ENCODE measurements at regions not wholly inside any gene's neighbourhood (a gene's known extent, or its start where the extent isn't known, plus 50 kb on each side); places are given as distances from the start of the nearest gene placed in this dataset.

DNA sequence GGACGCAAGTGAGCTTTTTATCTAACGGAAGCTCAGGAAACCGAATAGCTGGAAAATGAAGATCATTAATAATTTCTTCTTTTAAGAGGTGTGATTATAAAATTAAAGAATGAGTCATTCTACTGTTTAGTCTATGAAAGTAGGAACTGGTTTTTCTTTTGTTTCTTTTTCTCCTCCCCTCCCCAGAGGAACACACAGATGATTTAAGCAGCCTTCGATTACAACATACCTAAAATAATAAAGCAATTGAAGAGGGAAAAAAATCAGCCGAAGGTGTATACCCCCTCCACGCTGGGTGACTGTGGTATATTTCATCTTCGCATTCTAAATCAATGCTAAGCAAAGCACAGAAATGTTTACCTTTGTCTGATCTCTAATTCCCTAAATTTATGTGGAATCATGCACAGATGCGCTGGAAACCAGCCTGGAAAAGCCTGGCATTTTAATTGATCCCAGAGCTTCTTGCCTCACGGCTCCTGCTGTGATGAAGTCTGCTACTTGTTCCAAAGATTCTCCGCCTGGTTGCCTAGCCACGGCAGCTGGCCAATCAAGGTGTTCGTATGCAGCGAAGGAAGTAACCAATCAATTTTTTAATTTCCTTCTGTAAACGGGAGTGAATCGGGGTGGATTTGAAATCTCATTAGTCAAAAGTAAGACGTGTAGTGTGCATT, 133.9 kb downstream of the FANCF start:
- no peaks in the 10 kb centered on the region for H3K79me1 ChIP-seq (ENCODE audit: low read length)
- no peak overlapping the region for H3K23ac ChIP-seq (ENCODE audit: low read length)
- no peak overlapping the region for H2AK5ac ChIP-seq (ENCODE audit: low read length)

DNA sequence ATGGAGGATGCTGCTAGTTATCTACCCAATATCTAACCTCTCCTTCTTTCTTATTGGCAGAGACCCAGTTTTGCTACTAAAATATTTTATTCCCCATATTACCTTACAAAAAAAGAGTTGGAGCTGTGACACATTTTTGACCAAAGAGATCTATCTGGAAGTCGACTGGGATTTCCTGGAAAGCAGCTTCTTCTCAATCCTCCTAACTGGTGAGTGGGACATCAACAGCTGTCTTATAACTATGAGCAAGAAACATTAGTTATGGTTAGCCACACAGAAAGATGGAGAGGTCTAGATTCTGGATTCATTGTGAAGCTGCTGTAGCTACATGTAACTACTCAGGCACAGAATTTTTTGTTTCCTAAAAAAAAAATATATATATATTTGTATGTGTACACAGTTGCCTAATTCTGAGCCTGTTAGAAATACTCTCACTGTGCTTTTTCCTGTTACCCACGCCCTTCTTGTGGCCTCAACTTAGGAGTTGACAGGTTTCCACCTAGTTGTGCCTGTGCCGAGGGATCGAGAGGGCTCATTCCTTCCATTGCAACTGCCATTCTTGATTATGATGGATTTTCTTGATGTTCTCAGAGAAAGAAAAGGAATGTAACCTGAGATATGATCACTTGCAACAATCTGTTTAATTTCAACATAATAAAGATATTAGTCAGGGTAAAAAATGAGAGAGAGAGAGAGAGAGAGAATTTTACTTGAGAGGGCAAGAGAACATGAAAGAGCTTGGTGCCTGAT, 142.0 kb downstream of the SLC17A6 start:
- no peak overlapping the region for H2BK120ac ChIP-seq (ENCODE audit: low read depth, low read length)
- H3K4ac ChIP-seq (ENCODE audit: low read depth, low read length), result no peak overlapping the region
- no peak overlapping the region for H3K56ac ChIP-seq (ENCODE audit: low read length)
- no CpG with 5 or more reads among the region's 4 CpGs for WGBS (ENCODE audit: extremely low coverage, insufficient coverage, low lambda C conversion rate)
- no peak for DNase-seq
- H3K27me3 ChIP-seq (ENCODE audit: insufficient read depth, low read length, poor library complexity), result no peaks in the 10 kb centered on the region
- no peak overlapping the region for H2BK5ac ChIP-seq (ENCODE audit: low read length)
- no peak overlapping the region for H3K27ac ChIP-seq (ENCODE audit: low read depth, low read length)
- no peak overlapping the region for H4K8ac ChIP-seq (ENCODE audit: low read depth, low read length)
- no peak overlapping the region for H3K18ac ChIP-seq (ENCODE audit: low read length)
- H2BK15ac ChIP-seq (replicated peaks; ENCODE audit: low read depth), result no peak overlapping the region
- no peak overlapping the region for H3K9ac ChIP-seq (ENCODE audit: low read length)
- H3K23ac ChIP-seq (ENCODE audit: low read length), result no peak overlapping the region
- no peaks in the 10 kb centered on the region for H3K79me1 ChIP-seq (ENCODE audit: low read length)
- H3K79me2 ChIP-seq (ENCODE audit: control insufficient read depth, insufficient read depth, low read length), result no peaks in the 10 kb centered on the region
- no peak overlapping the region for H3K4me3 ChIP-seq (ENCODE audit: low read length)
- no peak overlapping the region for H4K5ac ChIP-seq (ENCODE audit: low read length)
- H3K4me2 ChIP-seq (ENCODE audit: low read length), result no peak overlapping the region
- no peak overlapping the region for H2AK5ac ChIP-seq (ENCODE audit: low read length)
- H3K4me1 ChIP-seq (ENCODE audit: control insufficient read depth, low read depth, low read length), result no peaks in the 10 kb centered on the region
- H3K36me3 ChIP-seq (ENCODE audit: control insufficient read depth, insufficient read depth, low read length), result no peaks in the 10 kb centered on the region

More for the DNA sequence above, 133.9 kb downstream of the FANCF start:
- Histone ChIP-seq H3K4me2 (ENCODE audit: low read length) (no peak overlapping the region), H4K8ac (ENCODE audit: low read depth, low read length) (no peak overlapping the region), H3K4ac (ENCODE audit: low read depth, low read length) (no peak overlapping the region), H3K79me2 (ENCODE audit: control insufficient read depth, insufficient read depth, low read length) (no peaks in the 10 kb centered on the region), H3K27me3 (ENCODE audit: insufficient read depth, low read length, poor library complexity) (no peaks in the 10 kb centered on the region), H3K4me3 (ENCODE audit: low read length) (no peak overlapping the region), H3K9ac (ENCODE audit: low read length) (no peak overlapping the region), H3K36me3 (ENCODE audit: control insufficient read depth, insufficient read depth, low read length) (no peaks in the 10 kb centered on the region), H3K27ac (ENCODE audit: low read depth, low read length) (no peak overlapping the region), H2BK15ac (replicated peaks; ENCODE audit: low read depth) (no peak overlapping the region), H3K56ac (ENCODE audit: low read length) (no peak overlapping the region), H2BK120ac (ENCODE audit: low read depth, low read length) (no peak overlapping the region), H2BK5ac (ENCODE audit: low read length) (no peak overlapping the region), H4K5ac (ENCODE audit: low read length) (no peak overlapping the region), H3K4me1 (ENCODE audit: control insufficient read depth, low read depth, low read length) (no peaks in the 10 kb centered on the region), H3K18ac (ENCODE audit: low read length) (no peak overlapping the region)
- DNase-seq, result peak; percentile 48
- 100% methylated on average over 2 of the region's 16 CpGs for WGBS (ENCODE audit: extremely low coverage, insufficient coverage, low lambda C conversion rate)

DNA sequence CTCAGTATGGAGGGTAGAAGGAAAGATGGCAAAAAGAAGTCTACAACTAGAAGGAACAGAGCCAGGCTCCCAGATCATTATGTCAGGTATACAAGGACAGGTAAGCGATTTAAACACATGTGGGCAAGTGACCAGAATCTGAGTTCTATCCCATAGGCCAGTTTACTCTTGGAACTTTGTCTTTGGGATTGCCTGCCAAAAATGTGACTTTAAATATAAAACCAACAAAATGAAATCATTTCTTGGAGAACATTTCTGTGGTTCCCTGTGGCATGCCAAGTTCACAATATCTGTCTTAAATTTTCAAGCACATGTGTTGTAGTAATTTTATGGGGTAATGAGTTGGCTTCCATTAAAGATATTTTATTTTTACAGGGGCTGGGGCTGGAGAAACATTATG, 141.0 kb downstream of the SLC17A6 start:
- Histone ChIP-seq H3K79me2 (ENCODE audit: control insufficient read depth, insufficient read depth, low read length) (no peaks in the 10 kb centered on the region), H3K23ac (ENCODE audit: low read length) (no peak overlapping the region), H2BK5ac (ENCODE audit: low read length) (no peak overlapping the region), H3K27me3 (ENCODE audit: insufficient read depth, low read length, poor library complexity) (no peaks in the 10 kb centered on the region), H2BK15ac (replicated peaks; ENCODE audit: low read depth) (no peak overlapping the region), H4K5ac (ENCODE audit: low read length) (no peak overlapping the region), H3K4me3 (ENCODE audit: low read length) (no peak overlapping the region), H3K79me1 (ENCODE audit: low read length) (no peaks in the 10 kb centered on the region), H2BK120ac (ENCODE audit: low read depth, low read length) (no peak overlapping the region), H3K18ac (ENCODE audit: low read length) (no peak overlapping the region), H2AK5ac (ENCODE audit: low read length) (no peak overlapping the region), H3K36me3 (ENCODE audit: control insufficient read depth, insufficient read depth, low read length) (no peaks in the 10 kb centered on the region), H3K4me2 (ENCODE audit: low read length) (no peak overlapping the region), H3K56ac (ENCODE audit: low read length) (no peak overlapping the region), H3K4me1 (ENCODE audit: control insufficient read depth, low read depth, low read length) (no peaks in the 10 kb centered on the region), H4K8ac (ENCODE audit: low read depth, low read length) (no peak overlapping the region), H3K9ac (ENCODE audit: low read length) (no peak overlapping the region), H3K27ac (ENCODE audit: low read depth, low read length) (no peak overlapping the region), H3K4ac (ENCODE audit: low read depth, low read length) (no peak overlapping the region)
- WGBS (ENCODE audit: extremely low coverage, insufficient coverage, low lambda C conversion rate), result no CpG with 5 or more reads among the region's 1 CpG
- DNase-seq, result no peak

DNA sequence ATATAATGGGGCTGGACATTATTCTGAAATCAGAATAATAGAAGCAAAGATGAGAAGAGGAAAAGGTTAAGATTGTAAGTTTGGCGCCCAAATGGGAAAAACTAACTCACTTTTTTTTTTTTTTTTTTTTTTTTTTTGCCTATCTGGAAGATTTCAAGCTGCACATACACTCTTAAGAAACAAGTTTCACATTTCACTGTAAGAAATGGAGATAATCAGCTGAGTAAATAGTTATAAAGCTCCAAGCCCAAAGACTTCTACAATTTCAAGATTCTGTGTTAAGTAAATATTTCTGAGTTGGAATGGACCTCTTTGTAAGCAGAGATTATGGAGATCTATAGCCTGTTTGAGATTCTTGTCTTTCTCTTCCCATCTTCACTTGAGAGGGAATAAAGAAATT, 140.0 kb downstream of the SLC17A6 start:
- no peak overlapping the region for H3K56ac ChIP-seq (ENCODE audit: low read length)
- no peak overlapping the region for H4K5ac ChIP-seq (ENCODE audit: low read length)
- no peaks in the 10 kb centered on the region for H3K4me1 ChIP-seq (ENCODE audit: control insufficient read depth, low read depth, low read length)
- H4K8ac ChIP-seq (ENCODE audit: low read depth, low read length), result no peak overlapping the region
- H3K18ac ChIP-seq (ENCODE audit: low read length), result no peak overlapping the region
- H3K27me3 ChIP-seq (ENCODE audit: insufficient read depth, low read length, poor library complexity), result no peaks in the 10 kb centered on the region
- no CpG with 5 or more reads among the region's 1 CpG for WGBS (ENCODE audit: extremely low coverage, insufficient coverage, low lambda C conversion rate)
- H2BK120ac ChIP-seq (ENCODE audit: low read depth, low read length), result no peak overlapping the region
- H3K36me3 ChIP-seq (ENCODE audit: control insufficient read depth, insufficient read depth, low read length), result no peaks in the 10 kb centered on the region
- no peaks in the 10 kb centered on the region for H3K79me1 ChIP-seq (ENCODE audit: low read length)
- H3K9ac ChIP-seq (ENCODE audit: low read length), result no peak overlapping the region
- no peak overlapping the region for H2BK5ac ChIP-seq (ENCODE audit: low read length)
- H3K4me2 ChIP-seq (ENCODE audit: low read length), result no peak overlapping the region
- no peaks in the 10 kb centered on the region for H3K79me2 ChIP-seq (ENCODE audit: control insufficient read depth, insufficient read depth, low read length)
- no peak overlapping the region for H2AK5ac ChIP-seq (ENCODE audit: low read length)
- no peak overlapping the region for H2BK15ac ChIP-seq (replicated peaks; ENCODE audit: low read depth)
- DNase-seq, result no peak
- H3K4me3 ChIP-seq (ENCODE audit: low read length), result no peak overlapping the region
- H3K4ac ChIP-seq (ENCODE audit: low read depth, low read length), result no peak overlapping the region
- no peak overlapping the region for H3K23ac ChIP-seq (ENCODE audit: low read length)
- no peak overlapping the region for H3K27ac ChIP-seq (ENCODE audit: low read depth, low read length)

DNA sequence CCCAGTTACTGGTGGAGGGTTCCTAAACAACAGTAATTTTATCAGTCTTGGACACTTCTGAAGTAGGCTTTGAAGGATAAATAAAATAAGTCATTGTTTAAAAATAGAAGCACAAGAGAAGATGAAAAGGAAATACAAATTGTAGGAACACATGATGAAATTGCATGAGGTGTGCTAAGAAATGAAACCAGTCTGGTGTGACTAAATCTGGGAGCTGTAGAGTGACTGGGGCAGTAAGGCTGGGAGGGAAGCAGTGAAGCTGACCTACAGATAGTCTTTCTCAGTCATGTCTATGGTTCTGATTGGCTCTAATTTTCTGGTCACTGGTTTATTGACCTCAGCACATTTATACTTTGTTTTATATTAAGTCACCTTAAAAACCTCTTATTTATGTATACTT, 139.1 kb downstream of the SLC17A6 start:
- H3K27me3 ChIP-seq (ENCODE audit: insufficient read depth, low read length, poor library complexity), result no peaks in the 10 kb centered on the region
- H4K5ac ChIP-seq (ENCODE audit: low read length), result no peak overlapping the region
- H3K56ac ChIP-seq (ENCODE audit: low read length), result no peak overlapping the region
- no peak overlapping the region for H3K23ac ChIP-seq (ENCODE audit: low read length)
- H3K4me3 ChIP-seq (ENCODE audit: low read length), result no peak overlapping the region
- H2BK120ac ChIP-seq (ENCODE audit: low read depth, low read length), result no peak overlapping the region
- no peak for DNase-seq
- no peak overlapping the region for H2AK5ac ChIP-seq (ENCODE audit: low read length)
- no peak overlapping the region for H3K4ac ChIP-seq (ENCODE audit: low read depth, low read length)
- H2BK15ac ChIP-seq (replicated peaks; ENCODE audit: low read depth), result no peak overlapping the region
- H3K4me2 ChIP-seq (ENCODE audit: low read length), result no peak overlapping the region
- no peak overlapping the region for H4K8ac ChIP-seq (ENCODE audit: low read depth, low read length)
- H3K36me3 ChIP-seq (ENCODE audit: control insufficient read depth, insufficient read depth, low read length), result no peaks in the 10 kb centered on the region
- H3K18ac ChIP-seq (ENCODE audit: low read length), result no peak overlapping the region
- H2BK5ac ChIP-seq (ENCODE audit: low read length), result no peak overlapping the region
- H3K9ac ChIP-seq (ENCODE audit: low read length), result no peak overlapping the region
- no peaks in the 10 kb centered on the region for H3K79me2 ChIP-seq (ENCODE audit: control insufficient read depth, insufficient read depth, low read length)
- no peak overlapping the region for H3K27ac ChIP-seq (ENCODE audit: low read depth, low read length)
- H3K4me1 ChIP-seq (ENCODE audit: control insufficient read depth, low read depth, low read length), result no peaks in the 10 kb centered on the region
- no peaks in the 10 kb centered on the region for H3K79me1 ChIP-seq (ENCODE audit: low read length)

DNA sequence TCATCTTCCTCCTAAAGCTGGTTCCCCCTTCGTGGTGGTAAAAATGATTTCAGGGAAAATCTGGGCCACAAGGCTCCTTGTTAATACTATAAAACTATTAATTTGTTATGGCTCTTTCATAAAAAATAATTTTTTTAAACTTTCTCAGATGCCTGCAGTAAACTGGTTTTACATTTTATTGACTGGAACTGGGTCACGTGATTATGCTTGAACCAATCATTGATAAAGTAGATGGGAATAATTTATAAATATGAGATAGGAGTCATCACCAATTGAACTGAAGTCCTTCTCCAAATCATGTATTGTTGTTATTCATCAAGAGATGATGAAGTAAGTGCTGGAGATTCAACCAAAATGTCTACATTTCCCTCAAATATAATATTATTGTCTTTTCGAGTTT, 138.4 kb downstream of the SLC17A6 start:
- no peak for DNase-seq
- H3K4ac ChIP-seq (ENCODE audit: low read depth, low read length), result no peak overlapping the region
- no peak overlapping the region for H2BK5ac ChIP-seq (ENCODE audit: low read length)
- H2AK5ac ChIP-seq (ENCODE audit: low read length), result no peak overlapping the region
- no peak overlapping the region for H3K27ac ChIP-seq (ENCODE audit: low read depth, low read length)
- H3K27me3 ChIP-seq (ENCODE audit: insufficient read depth, low read length, poor library complexity), result no peaks in the 10 kb centered on the region
- no peak overlapping the region for H3K4me2 ChIP-seq (ENCODE audit: low read length)
- H3K9ac ChIP-seq (ENCODE audit: low read length), result no peak overlapping the region
- no peaks in the 10 kb centered on the region for H3K36me3 ChIP-seq (ENCODE audit: control insufficient read depth, insufficient read depth, low read length)
- H3K79me2 ChIP-seq (ENCODE audit: control insufficient read depth, insufficient read depth, low read length), result no peaks in the 10 kb centered on the region
- no peak overlapping the region for H4K8ac ChIP-seq (ENCODE audit: low read depth, low read length)
- no peak overlapping the region for H3K56ac ChIP-seq (ENCODE audit: low read length)
- no peak overlapping the region for H3K18ac ChIP-seq (ENCODE audit: low read length)
- no peak overlapping the region for H3K23ac ChIP-seq (ENCODE audit: low read length)
- no peaks in the 10 kb centered on the region for H3K4me1 ChIP-seq (ENCODE audit: control insufficient read depth, low read depth, low read length)
- no peak overlapping the region for H2BK15ac ChIP-seq (replicated peaks; ENCODE audit: low read depth)
- no peaks in the 10 kb centered on the region for H3K79me1 ChIP-seq (ENCODE audit: low read length)
- H3K4me3 ChIP-seq (ENCODE audit: low read length), result no peak overlapping the region
- no CpG with 5 or more reads among the region's 3 CpGs for WGBS (ENCODE audit: extremely low coverage, insufficient coverage, low lambda C conversion rate)
- no peak overlapping the region for H4K5ac ChIP-seq (ENCODE audit: low read length)
- no peak overlapping the region for H2BK120ac ChIP-seq (ENCODE audit: low read depth, low read length)
